HG03520 (cell line): ENCODE measurements at regions not wholly inside any gene's neighbourhood (a gene's known extent, or its start where the extent isn't known, plus 50 kb on each side); places are given as distances from the start of the nearest gene placed in this dataset.

Source experiments
- ATAC-seq: cut with Tn5 transposase; IDR thresholded peaks from one replicate; pipeline ENCODE4 v1.9.1; 2021; ENCODE audit warnings: mild to moderate bottlenecking, moderate library complexity; ENCODE audit not compliant: unreplicated experiment

GRCh38 chr2:158009399-158009798, 92.3 kb upstream of the UPP2 start:
- no peak for ATAC-seq

GRCh38 chr2:158006961-158007719, 94.5 kb upstream of the UPP2 start:
- no peak for ATAC-seq

- no peak for ATAC-seq
Observed at GRCh38 chr2:158004126-158004764, 97.4 kb upstream of the UPP2 start.

GRCh38 chr2:158002079-158002478, 99.6 kb upstream of the UPP2 start:
- ATAC-seq, result no peak

- ATAC-seq, result no peak
Observed at GRCh38 chr2:157996799-157997198, 104.9 kb upstream of the UPP2 start.

- ATAC-seq, result no peak
Observed at GRCh38 chr2:157995117-157995516, 106.6 kb upstream of the UPP2 start.

GRCh38 chr2:157991932-157992331, 109.7 kb upstream of the UPP2 start:
- no peak for ATAC-seq

GRCh38 chr2:157990173-157990572, 111.5 kb upstream of the UPP2 start:
- ATAC-seq, result no peak

- no peak for ATAC-seq
Observed at GRCh38 chr2:157989227-157989626, 112.4 kb upstream of the UPP2 start.

GRCh38 chr2:157986761-157987160, 110.6 kb upstream of the ACVR1 start:
- no peak for ATAC-seq

- no peak for ATAC-seq
Observed at GRCh38 chr2:157984866-157985265, 108.7 kb upstream of the ACVR1 start.

GRCh38 chr2:157980020-157980419, 103.9 kb upstream of the ACVR1 start:
- ATAC-seq, result no peak

- ATAC-seq, result no peak
Observed at GRCh38 chr2:157971702-157972101, 95.6 kb upstream of the ACVR1 start.

GRCh38 chr2:157967856-157968255, 91.7 kb upstream of the ACVR1 start:
- no peak for ATAC-seq

GRCh38 chr2:157959249-157959648, 83.1 kb upstream of the ACVR1 start:
- no peak for ATAC-seq

- no peak for ATAC-seq
Observed at GRCh38 chr2:157957596-157957995, 81.5 kb upstream of the ACVR1 start.

GRCh38 chr2:157952558-157952957, 76.4 kb upstream of the ACVR1 start:
- no peak for ATAC-seq

- no peak for ATAC-seq
Observed at GRCh38 chr2:157948856-157949255, 72.7 kb upstream of the ACVR1 start.

GRCh38 chr2:157946919-157947557, 70.9 kb upstream of the ACVR1 start:
- no peak for ATAC-seq

- no peak for ATAC-seq
Observed at GRCh38 chr2:157940024-157940423, 63.9 kb upstream of the ACVR1 start.

GRCh38 chr2:157938556-157938955, 62.4 kb upstream of the ACVR1 start:
- no peak for ATAC-seq

GRCh38 chr2:157936406-157936805, 60.3 kb upstream of the ACVR1 start:
- ATAC-seq, result no peak
